Transverse colon (tissue), 3 donors: ENCODE measurements at regions not wholly inside any gene's neighbourhood (a gene's known extent, or its start where the extent isn't known, plus 50 kb on each side); places are given as distances from the start of the nearest gene placed in this dataset.

ENCODE experiments used
- CTCF ChIP-seq, 5 experiments: fragments of 200-600 bp in 3 of 5; fragments of 450-650 bp in 2 of 5; sonication (generic) in 3 of 5; IDR thresholded peaks; 1 replicate in 2 of 5; 2 replicates in 3 of 5; pipeline ENCODE4 v1.5.1; 2016 to 2017; ENCODE audit warnings: antibody characterized with exemption in 5 of 5, inconsistent platforms in 3 of 5, mild to moderate bottlenecking in 2 of 5, moderate library complexity in 1 of 5
- EP300 ChIP-seq: sonication (generic); formaldehyde crosslinking; IDR thresholded peaks from one replicate; pipeline ENCODE4 v1.6.1; 2017; ENCODE audit warnings: antibody characterized with exemption, low read depth
- POLR2A ChIP-seq: fragments of 450-650 bp; IDR thresholded peaks from one replicate; pipeline ENCODE4 v1.6.1; 2016; ENCODE audit warnings: antibody characterized with exemption, mild to moderate bottlenecking, moderate library complexity

DNA sequence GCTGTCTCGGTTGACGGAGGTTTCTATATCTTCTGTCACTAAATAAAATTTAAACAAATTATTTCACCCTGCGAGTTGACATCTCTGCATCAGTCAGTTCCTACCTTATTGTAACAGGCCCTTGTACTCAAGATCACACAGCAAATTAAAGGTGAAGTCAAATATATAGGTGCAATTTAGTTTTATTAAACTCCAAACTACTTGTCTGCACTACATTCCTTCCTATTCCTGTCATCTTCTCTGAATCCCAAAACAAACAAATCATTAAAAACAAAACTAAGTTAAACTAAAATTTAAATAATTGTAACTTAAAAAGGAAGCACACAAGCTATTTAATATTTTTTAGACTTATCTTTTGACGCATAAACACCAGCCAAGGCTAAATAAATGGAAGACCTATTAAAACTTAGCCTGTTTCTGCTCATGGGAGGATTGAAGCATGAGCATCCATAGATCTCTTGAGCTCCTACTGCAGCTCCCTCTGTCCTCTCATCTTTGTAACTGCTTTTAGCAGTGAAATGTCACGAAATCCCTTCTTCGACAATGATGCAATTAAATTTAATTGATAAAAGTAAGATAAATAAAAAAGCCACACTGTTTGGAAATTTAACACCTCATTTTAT lies 1152.3 kb upstream of the GJE1 start:
- TF ChIP-seq CTCF (IDR thresholded peaks at IDR 0.05) (no peak), POLR2A (no peak), EP300 (no peak)
